ENCODE measurements at regions not wholly inside any gene's neighbourhood (a gene's known extent, or its start where the extent isn't known, plus 50 kb on each side); places are given as distances from the start of the nearest gene placed in this dataset.
"Not testable (repeated sequence)": the region's sequence is repeated elsewhere in the genome, so short reads cannot be mapped to it uniquely, and the experiment has no call there.

DNA sequence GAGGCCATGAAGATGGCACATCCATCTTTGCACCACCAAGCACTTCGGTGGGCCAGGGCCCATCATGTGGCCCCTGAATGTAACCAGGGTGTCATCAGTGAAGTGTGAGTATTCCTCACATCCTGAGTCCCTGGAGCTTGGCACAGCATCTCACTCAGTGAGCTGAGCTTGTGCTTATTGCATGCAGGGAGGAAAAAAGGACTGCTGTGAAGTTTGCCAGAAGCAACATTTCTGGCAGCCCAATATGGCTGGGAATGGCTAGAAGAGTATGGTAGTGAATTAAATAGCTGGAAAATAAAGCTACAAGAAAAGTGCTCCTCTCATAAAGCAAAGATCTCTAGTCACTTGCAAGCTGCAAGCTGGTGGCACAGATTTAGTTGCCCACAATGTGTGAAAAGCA, 109.3 kb downstream of the TNFSF18 start:
- TF ChIP-seq CTCF (IDR thresholded peaks at IDR 0.05; ENCODE audit: low read depth, low read length, missing control alignments) = no peak
- H3K4me3 ChIP-seq (ENCODE audit: low read depth, low read length) = no peak overlapping the region
- no peak for DNase-seq (ENCODE audit: low read depth)
- in situ Hi-C loops (cut with HindIII; ENCODE audit: low sequenced_read_pairs) = no loop called here

DNA sequence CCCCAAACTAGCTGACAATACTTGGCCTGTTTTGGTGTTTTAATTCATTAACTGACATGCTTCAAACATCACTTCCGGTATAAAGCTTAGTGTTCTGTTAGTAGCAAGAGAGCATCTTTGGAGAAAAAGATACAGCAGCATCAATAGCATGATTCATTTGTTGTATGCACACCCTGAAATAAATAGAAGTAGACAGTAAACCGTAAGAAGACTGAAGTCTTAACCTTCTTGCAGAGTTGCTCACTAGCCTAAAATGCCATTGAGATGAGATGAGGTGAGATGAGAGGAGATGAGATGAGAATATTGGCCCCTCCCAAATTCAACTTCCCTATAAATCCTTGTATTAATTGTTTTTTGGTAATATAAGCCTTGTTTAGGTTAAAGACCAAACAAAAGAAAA, 108.8 kb downstream of the TNFSF18 start:
- in situ Hi-C loops (cut with HindIII; ENCODE audit: low sequenced_read_pairs) = no loop called here

GRCh38 chr1:172943138-172943537, 107.6 kb downstream of the TNFSF18 start:
- in situ Hi-C loops (cut with HindIII; ENCODE audit: low sequenced_read_pairs); H3K4me3 ChIP-seq (ENCODE audit: low read depth, low read length); DNase-seq (ENCODE audit: low read depth): not testable (repeated sequence)

More for the DNA sequence above, 108.8 kb downstream of the TNFSF18 start:
- DNase-seq (ENCODE audit: low read depth) = no peak
- TF ChIP-seq CTCF (IDR thresholded peaks at IDR 0.05; ENCODE audit: low read depth, low read length, missing control alignments) = no peak
- no peak overlapping the region for H3K4me3 ChIP-seq (ENCODE audit: low read depth, low read length)

DNA sequence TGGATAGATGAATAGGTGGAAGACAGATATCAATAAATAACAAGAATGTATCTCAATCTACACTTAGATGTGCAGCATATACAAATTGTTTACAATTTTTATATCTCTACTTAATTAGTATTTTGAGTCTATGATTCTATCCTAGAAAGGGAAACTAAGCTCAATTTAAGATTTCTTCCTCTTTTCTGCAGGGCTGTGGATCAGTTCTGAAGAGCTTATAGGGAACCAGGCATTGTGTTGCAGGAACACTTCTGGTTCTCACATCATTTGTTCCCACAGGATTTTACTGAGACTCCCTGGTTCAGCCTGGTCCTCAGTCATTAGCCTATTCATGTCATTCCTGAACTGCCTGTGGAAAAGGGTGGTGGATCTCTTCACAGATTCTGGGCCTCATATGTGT, 105.8 kb downstream of the TNFSF18 start:
- DNase-seq (ENCODE audit: low read depth) = no peak
- in situ Hi-C loops (cut with HindIII; ENCODE audit: low sequenced_read_pairs) = loop anchor here (5.0 kb wide), 1 partner anchor 78 kb away; no protein-coding TSS in a partner anchor
- TF ChIP-seq CTCF (IDR thresholded peaks at IDR 0.05; ENCODE audit: low read depth, low read length, missing control alignments) = no peak
- H3K4me3 ChIP-seq (ENCODE audit: low read depth, low read length) = no peak overlapping the region

GRCh38 chr1:172946814-172947507, 103.8 kb downstream of the TNFSF18 start:
- in situ Hi-C loops (cut with HindIII; ENCODE audit: low sequenced_read_pairs) = loop anchor here (5.0 kb wide), 1 partner anchor 80 kb away; no protein-coding TSS in a partner anchor
- DNase-seq (ENCODE audit: low read depth) = no peak
- no peak for TF ChIP-seq CTCF (IDR thresholded peaks at IDR 0.05; ENCODE audit: low read depth, low read length, missing control alignments)
- H3K4me3 ChIP-seq (ENCODE audit: low read depth, low read length) = no peak overlapping the region

DNA sequence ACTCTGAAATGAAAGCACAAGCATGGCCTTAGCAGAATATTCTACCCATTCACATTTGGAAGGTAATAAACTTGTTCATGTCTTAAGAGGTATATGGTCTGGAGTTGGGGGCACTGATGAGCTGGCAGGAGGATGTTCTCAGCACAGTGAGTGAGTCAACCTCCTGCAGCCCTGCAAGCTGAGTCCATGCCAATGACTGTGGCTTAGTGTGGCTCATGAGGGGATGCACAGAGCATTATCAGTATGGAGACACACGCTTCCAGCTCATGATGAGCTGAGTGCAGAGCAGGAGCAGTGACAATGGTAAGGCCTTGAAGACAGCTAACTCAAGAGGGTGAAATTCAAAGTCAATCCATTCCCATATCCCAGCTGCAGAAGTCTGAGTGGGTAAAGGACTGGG, 102.3 kb downstream of the TNFSF18 start:
- no peak for DNase-seq (ENCODE audit: low read depth)
- TF ChIP-seq CTCF (IDR thresholded peaks at IDR 0.05; ENCODE audit: low read depth, low read length, missing control alignments) = no peak
- no peak overlapping the region for H3K4me3 ChIP-seq (ENCODE audit: low read depth, low read length)
- in situ Hi-C loops (cut with HindIII; ENCODE audit: low sequenced_read_pairs) = loop anchor here (5.0 kb wide), 1 partner anchor 81 kb away; no protein-coding TSS in a partner anchor

DNA sequence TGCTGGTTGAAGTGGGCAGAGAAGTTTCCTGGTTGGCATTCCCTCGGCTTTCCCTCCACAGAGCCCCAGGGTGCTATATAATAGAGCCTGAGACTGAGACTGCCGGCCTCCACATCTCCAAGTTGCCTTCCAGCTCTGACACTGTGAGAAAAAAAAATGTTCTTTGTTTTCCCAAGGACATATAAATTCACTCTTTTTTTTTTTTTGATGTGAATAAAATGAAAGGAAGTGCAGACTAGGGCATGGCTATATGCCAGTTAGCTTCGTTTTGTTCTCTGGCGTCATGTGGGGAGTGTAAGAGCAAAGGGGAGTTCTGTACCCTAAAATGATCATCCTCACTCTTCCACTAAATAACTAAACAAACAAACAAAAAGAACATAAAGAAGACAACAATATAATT, 101.6 kb downstream of the TNFSF18 start:
- in situ Hi-C loops (cut with HindIII; ENCODE audit: low sequenced_read_pairs) = loop anchor here (5.0 kb wide), 1 partner anchor 82 kb away; no protein-coding TSS in a partner anchor
- TF ChIP-seq CTCF (IDR thresholded peaks at IDR 0.05; ENCODE audit: low read depth, low read length, missing control alignments) = no peak
- no peak for DNase-seq (ENCODE audit: low read depth)
- no peak overlapping the region for H3K4me3 ChIP-seq (ENCODE audit: low read depth, low read length)
